PC-9 (cell line): ENCODE measurements at regions not wholly inside any gene's neighbourhood (a gene's known extent, or its start where the extent isn't known, plus 50 kb on each side); places are given as distances from the start of the nearest gene placed in this dataset.

ENCODE experiments used
- CTCF ChIP-seq: fragments of 200-600 bp; sonication (generic); conservative IDR thresholded peaks from 2 replicates; pipeline ENCODE4 v1.6.1; 2017; ENCODE audit warnings: mixed run types, antibody characterized with exemption, mild to moderate bottlenecking, moderate library complexity
- EZH2 ChIP-seq: fragments of 200-600 bp; sonication (generic); IDR thresholded peaks from 2 replicates; pipeline ENCODE4 v1.8.0; 2017; ENCODE audit warnings: antibody characterized with exemption, low read depth

- no peak for TF ChIP-seq CTCF
- TF ChIP-seq EZH2 = no peak
These were observed 170.2 kb upstream of the FOXG1 start for GRCh38 chr14:28596391-28596790.
